Tongue (tissue), 1 donor: ENCODE measurements at regions not wholly inside any gene's neighbourhood (a gene's known extent, or its start where the extent isn't known, plus 50 kb on each side); places are given as distances from the start of the nearest gene placed in this dataset.
"Not testable (repeated sequence)": the region's sequence is repeated elsewhere in the genome, so short reads cannot be mapped to it uniquely, and the experiment has no call there.

ENCODE experiments used
- DNase-seq: peaks from one replicate; pipeline ENCODE4 v3.0.0-alpha.2; 2015

- DNase-seq = not testable (repeated sequence)
These were observed 50.4 kb upstream of the TTC34 start for GRCh38 chr1:2851918-2852317.

- no peak for DNase-seq
These were observed 52.2 kb upstream of the TTC34 start for GRCh38 chr1:2853711-2854110.

GRCh38 chr1:2854151-2854550 is 52.7 kb upstream of the TTC34 start:
- DNase-seq = no peak

GRCh38 chr1:2854611-2855010 is 53.1 kb upstream of the TTC34 start:
- DNase-seq = no peak

GRCh38 chr1:2855206-2856065 is 53.9 kb upstream of the TTC34 start:
- peak; percentile 52 for DNase-seq

GRCh38 chr1:2856066-2856390 is 54.5 kb upstream of the TTC34 start:
- no peak for DNase-seq

GRCh38 chr1:2856676-2857375 is 55.3 kb upstream of the TTC34 start:
- DNase-seq = peak; percentile 16

GRCh38 chr1:2857521-2857920 is 56.0 kb upstream of the TTC34 start:
- DNase-seq = no peak

GRCh38 chr1:2858676-2859075 is 57.2 kb upstream of the TTC34 start:
- no peak for DNase-seq

- DNase-seq = no peak
These were observed 57.9 kb upstream of the TTC34 start for GRCh38 chr1:2859219-2859880.

GRCh38 chr1:2859881-2860430 is 58.5 kb upstream of the TTC34 start:
- no peak for DNase-seq

- DNase-seq = no peak
These were observed 59.1 kb upstream of the TTC34 start for GRCh38 chr1:2860476-2861142.

- peak; percentile 11 for DNase-seq
These were observed 59.9 kb upstream of the TTC34 start for GRCh38 chr1:2861143-2861987.

GRCh38 chr1:2861988-2862813 is 60.7 kb upstream of the TTC34 start:
- no peak for DNase-seq

- no peak for DNase-seq
These were observed 61.5 kb upstream of the TTC34 start for GRCh38 chr1:2862814-2863647.

GRCh38 chr1:2863648-2863963 is 62.1 kb upstream of the TTC34 start:
- no peak for DNase-seq

GRCh38 chr1:2864203-2864905 is 62.9 kb upstream of the TTC34 start:
- no peak for DNase-seq

GRCh38 chr1:2865000-2865399 is 63.5 kb upstream of the TTC34 start:
- DNase-seq = no peak
